D721Med (cell line): ENCODE measurements at regions not wholly inside any gene's neighbourhood (a gene's known extent, or its start where the extent isn't known, plus 50 kb on each side); places are given as distances from the start of the nearest gene placed in this dataset.

Experiments
- DNase-seq: peaks from one replicate; pipeline ENCODE4 v3.0.0; 2011; ENCODE audit warnings: low spot score; ENCODE audit not compliant: insufficient read length
- FAIRE-seq: peaks from 2 replicates; lab custom pipeline; 2011; peaks lifted over from hg19 to GRCh38; lab: Jason Lieb, UNC
- CTCF ChIP-seq: IDR thresholded peaks from 2 replicates; pipeline ENCODE4 v1.5.1; 2012; ENCODE audit warnings: mild to moderate bottlenecking, control low read depth; ENCODE audit not compliant: insufficient read depth; ENCODE audit errors: missing control alignments

DNA sequence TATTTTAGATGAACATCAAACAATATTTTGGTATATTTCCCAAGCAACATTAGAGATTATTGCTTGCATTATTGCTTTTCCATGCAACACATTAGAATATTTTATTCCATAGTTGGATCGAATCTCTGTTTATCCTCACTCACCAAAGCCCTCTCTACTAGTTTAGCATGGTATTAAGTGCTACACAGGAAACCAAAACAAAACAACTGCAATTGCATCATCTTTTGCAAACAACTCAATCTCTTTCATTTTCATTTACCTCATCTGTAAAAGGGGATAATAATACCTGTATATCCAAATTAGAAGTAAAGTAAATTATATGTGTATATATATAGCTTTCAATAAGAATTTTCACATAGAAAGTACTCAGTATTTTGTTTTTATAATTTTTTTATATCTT, 147.8 kb upstream of the PCDH9 start:
- DNase-seq = no peak
- TF ChIP-seq CTCF = no peak
- no peak for FAIRE-seq

- no peak for TF ChIP-seq CTCF
- FAIRE-seq (no peak), DNase-seq (no peak)
Measured at GRCh38 chr13:67374391-67374790, 144.3 kb upstream of the PCDH9 start.

GRCh38 chr13:67372868-67373464, 142.8 kb upstream of the PCDH9 start:
- TF ChIP-seq CTCF = no peak
- DNase-seq (no peak), FAIRE-seq (no peak)

DNA sequence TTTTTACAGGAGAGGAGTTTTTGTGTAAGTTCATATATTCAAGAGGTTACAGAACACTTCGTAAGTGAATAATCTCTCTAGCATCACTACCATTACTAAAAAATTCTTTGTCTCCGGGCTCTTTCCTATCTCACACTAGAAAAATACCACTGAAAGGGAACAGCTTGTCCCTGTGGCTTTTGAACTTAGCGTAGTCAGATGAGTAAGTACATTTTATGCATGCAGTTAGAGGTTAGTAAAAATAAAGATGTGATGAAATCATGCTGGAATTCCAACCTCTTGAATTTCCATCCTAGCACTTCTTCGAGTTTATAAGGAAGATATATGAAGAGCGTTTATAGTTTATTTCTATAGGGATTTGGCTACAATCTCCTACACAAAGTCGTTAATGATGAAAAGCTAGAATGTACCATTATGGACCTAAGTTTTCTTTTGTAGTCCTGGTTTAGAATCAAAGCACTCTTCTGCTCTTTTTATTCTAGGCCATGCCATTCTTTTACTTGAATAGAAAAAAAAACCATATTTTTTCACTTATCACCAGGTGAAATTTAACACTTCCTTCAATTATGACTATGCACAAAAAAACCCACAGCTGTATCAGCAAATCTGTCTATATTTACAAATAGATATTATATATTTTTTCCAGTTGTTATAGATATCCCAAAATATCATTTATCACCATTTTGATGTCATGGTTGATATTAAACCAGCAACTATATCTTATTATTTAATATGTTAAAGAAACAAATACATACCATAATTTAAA, 139.9 kb upstream of the PCDH9 start:
- no peak for TF ChIP-seq CTCF
- DNase-seq = no peak
- peak; percentile 55 for FAIRE-seq

DNA sequence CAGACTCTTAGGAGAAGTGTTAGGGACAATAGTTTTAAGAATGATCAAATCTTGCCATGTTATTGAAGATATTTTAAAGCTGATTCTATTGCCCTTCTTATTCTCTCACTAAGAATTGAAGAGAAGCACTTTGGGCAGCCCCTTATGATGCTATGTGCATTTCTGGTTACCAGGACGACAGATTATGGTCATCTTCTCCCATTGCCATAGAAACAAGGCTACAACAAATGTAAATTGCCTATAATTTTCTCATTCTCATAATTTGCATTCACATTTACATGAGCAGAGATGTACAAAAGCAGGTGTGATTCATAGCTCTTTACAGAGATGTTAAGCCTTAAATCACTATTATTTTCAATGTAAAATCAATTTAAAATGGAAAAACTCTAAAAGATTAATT, 137.3 kb upstream of the PCDH9 start:
- TF ChIP-seq CTCF = no peak
- DNase-seq (no peak), FAIRE-seq (no peak)

GRCh38 chr13:67366533-67366932, 136.4 kb upstream of the PCDH9 start:
- no peak for TF ChIP-seq CTCF
- no peak for FAIRE-seq
- DNase-seq = no peak

DNA sequence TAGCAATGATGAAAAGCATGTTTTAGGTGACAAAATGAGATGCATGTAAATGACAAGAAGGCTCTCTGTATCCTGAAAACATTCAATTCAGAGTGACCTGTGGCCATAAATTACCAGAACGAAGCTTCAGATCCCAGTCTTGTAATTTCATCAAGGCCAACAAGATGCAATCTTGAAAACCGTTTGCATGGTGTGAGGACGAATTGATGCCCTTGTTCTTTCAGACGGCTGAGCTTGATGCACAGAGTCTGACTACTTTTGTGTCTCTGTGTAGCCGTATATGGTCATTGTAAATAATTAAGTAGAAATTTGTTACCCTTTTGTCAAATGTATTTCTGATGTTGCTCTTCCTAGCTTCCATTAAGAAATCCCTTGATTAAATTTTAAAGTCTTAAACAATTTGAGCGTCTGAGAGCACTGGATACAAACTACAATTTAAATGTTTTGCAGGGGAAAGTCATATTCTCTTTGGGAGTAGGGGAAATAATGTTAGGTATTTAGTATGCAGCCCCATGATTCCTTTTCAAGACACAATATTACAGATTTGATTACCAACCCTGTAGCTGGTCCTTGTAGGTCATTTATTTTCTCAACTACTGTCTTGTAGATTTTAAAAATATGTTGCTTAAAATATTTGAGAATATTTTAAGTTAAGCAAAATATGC, 125.8 kb upstream of the PCDH9 start:
- TF ChIP-seq CTCF = no peak
- FAIRE-seq = peak; percentile 89
- no peak for DNase-seq
